Fibroblast of lung (primary cell): ENCODE measurements at regions not wholly inside any gene's neighbourhood (a gene's known extent, or its start where the extent isn't known, plus 50 kb on each side); places are given as distances from the start of the nearest gene placed in this dataset.
"Not testable (repeated sequence)": the region's sequence is repeated elsewhere in the genome, so short reads cannot be mapped to it uniquely, and the experiment has no call there.

Source experiments
- DNase-seq, 2 donors: peaks; one replicate each; pipeline versions ENCODE4 v3.0.0 to v3.0.0-alpha.2; 2010; ENCODE audit warnings: low read depth in 2 of 2
- H2AFZ ChIP-seq: 2 replicates; pipeline ENCODE4 v1.5.1; 2012; ENCODE audit warnings: low read length, control low read depth, inconsistent platforms
- H3K27ac ChIP-seq: 2 replicates; pipeline ENCODE4 v1.5.1; 2011; ENCODE audit warnings: low read length, control low read depth; ENCODE audit not compliant: insufficient read depth
- H3K27me3 ChIP-seq: 2 replicates; pipeline ENCODE4 v1.5.1; 2011; ENCODE audit warnings: mild to moderate bottlenecking, low read length; ENCODE audit not compliant: control insufficient read depth, insufficient read depth
- H3K36me3 ChIP-seq: 2 replicates; pipeline ENCODE4 v1.5.1; 2011; ENCODE audit warnings: low read length; ENCODE audit not compliant: control insufficient read depth, insufficient read depth
- H3K4me1 ChIP-seq: 2 replicates; pipeline ENCODE4 v1.5.1; 2011; ENCODE audit warnings: low read length; ENCODE audit not compliant: control insufficient read depth, insufficient read depth; ENCODE audit errors: extremely low read depth
- H3K4me2 ChIP-seq: 2 replicates; pipeline ENCODE4 v1.5.1; 2011; ENCODE audit warnings: low read length, control low read depth; ENCODE audit not compliant: insufficient read depth; ENCODE audit errors: extremely low read depth
- H3K4me3 ChIP-seq, 4 experiments: fragments of 200-600 bp in 1 of 4; sonication (generic) in 1 of 4; replicated peaks in 1 of 4; 2 replicates each; pipeline ENCODE4 v1.5.1; 2011 to 2016; ENCODE audit warnings: low read length in 4 of 4, low read depth in 3 of 4, mild to moderate bottlenecking in 3 of 4, control low read depth in 2 of 4, inconsistent platforms in 1 of 4, mixed read lengths in 1 of 4; ENCODE audit not compliant: insufficient read depth in 1 of 4; ENCODE audit errors: control extremely low read depth in 1 of 4
- H3K79me2 ChIP-seq: 2 replicates; pipeline ENCODE4 v1.5.1; 2012; ENCODE audit warnings: mild to moderate bottlenecking, low read length, inconsistent platforms; ENCODE audit not compliant: control insufficient read depth, insufficient read depth
- H3K9ac ChIP-seq: 2 replicates; pipeline ENCODE4 v1.5.1; 2011; ENCODE audit warnings: mild to moderate bottlenecking, low read length, control low read depth; ENCODE audit not compliant: insufficient read depth
- H3K9me3 ChIP-seq: 2 replicates; pipeline ENCODE4 v1.5.1; 2012; ENCODE audit warnings: low read depth, low read length; ENCODE audit not compliant: control insufficient read depth, insufficient read depth
- H4K20me1 ChIP-seq: 2 replicates; pipeline ENCODE4 v1.5.1; 2011; ENCODE audit warnings: low read length; ENCODE audit not compliant: control insufficient read depth, insufficient read depth; ENCODE audit errors: extremely low read depth
- CTCF ChIP-seq, 2 donors: IDR thresholded peaks in 1 of 2; conservative IDR thresholded peaks in 1 of 2; 1 replicate in 1 of 2; 2 replicates in 1 of 2; pipeline ENCODE4 v1.5.1; 2011 to 2012; ENCODE audit warnings: low read length in 2 of 2, control low read depth in 1 of 2, inconsistent platforms in 1 of 2, low read depth in 1 of 2, mild to moderate bottlenecking in 1 of 2
- EZH2 ChIP-seq: IDR thresholded peaks from 2 replicates; pipeline ENCODE4 v1.5.1; 2012; ENCODE audit warnings: low read length, control low read depth, mild to moderate bottlenecking; ENCODE audit errors: missing control alignments

- Histone ChIP-seq H3K9ac (no peak overlapping the region), H2AFZ (no peak overlapping the region), H3K4me1 (no peaks in the 10 kb centered on the region), H4K20me1 (no peaks in the 10 kb centered on the region), H3K27ac (no peak overlapping the region), H3K4me3 (no peak overlapping the region), H3K36me3 (no peaks in the 10 kb centered on the region), H3K9me3 (no peaks in the 10 kb centered on the region), H3K4me2 (no peak overlapping the region), H3K79me2 (no peaks in the 10 kb centered on the region), H3K27me3 (no peaks in the 10 kb centered on the region)
- no peak for DNase-seq
- TF ChIP-seq EZH2 (no peak), CTCF (conservative IDR thresholded peaks at IDR 0.05 in 1 of 2, IDR thresholded peaks at IDR 0.05 in 1 of 2; ENCODE audit: low read depth in 1 of 2, low read length in 2 of 2) (no peak)
Observed at GRCh38 chr3:95738045-95738444, 1076.3 kb upstream of the EPHA6 start.

- DNase-seq, H3K4me3 ChIP-seq, H3K4me2 ChIP-seq, H3K9me3 ChIP-seq, H3K79me2 ChIP-seq, H3K36me3 ChIP-seq, H4K20me1 ChIP-seq, H3K9ac ChIP-seq, H2AFZ ChIP-seq, H3K27me3 ChIP-seq, H3K27ac ChIP-seq, H3K4me1 ChIP-seq: not testable (repeated sequence)
Observed at GRCh38 chr3:95744896-95745295, 1069.5 kb upstream of the EPHA6 start.

GRCh38 chr3:95750097-95750496, 1064.3 kb upstream of the EPHA6 start:
- Histone ChIP-seq H3K4me2 (no peak overlapping the region), H3K9ac (no peak overlapping the region), H3K36me3 (no peaks in the 10 kb centered on the region), H3K9me3 (no peaks in the 10 kb centered on the region), H3K4me3 (no peak overlapping the region), H2AFZ (no peak overlapping the region), H3K27me3 (no peaks in the 10 kb centered on the region), H3K27ac (no peak overlapping the region), H3K4me1 (no peaks in the 10 kb centered on the region), H4K20me1 (no peaks in the 10 kb centered on the region), H3K79me2 (no peaks in the 10 kb centered on the region)
- no peak for DNase-seq
- TF ChIP-seq EZH2 (no peak), CTCF (conservative IDR thresholded peaks at IDR 0.05 in 1 of 2, IDR thresholded peaks at IDR 0.05 in 1 of 2; ENCODE audit: low read depth in 1 of 2, low read length in 2 of 2) (no peak)

GRCh38 chr3:95751509-95751908, 1062.9 kb upstream of the EPHA6 start:
- Histone ChIP-seq H4K20me1 (no peaks in the 10 kb centered on the region), H3K79me2 (no peaks in the 10 kb centered on the region), H3K9me3 (no peaks in the 10 kb centered on the region), H2AFZ (no peak overlapping the region), H3K4me2 (no peak overlapping the region), H3K4me1 (no peaks in the 10 kb centered on the region), H3K27me3 (no peaks in the 10 kb centered on the region), H3K4me3 (no peak overlapping the region), H3K9ac (no peak overlapping the region), H3K27ac (no peak overlapping the region), H3K36me3 (no peaks in the 10 kb centered on the region)
- no peak for TF ChIP-seq EZH2
- TF ChIP-seq CTCF (conservative IDR thresholded peaks at IDR 0.05 in 1 of 2, IDR thresholded peaks at IDR 0.05 in 1 of 2; ENCODE audit: low read depth in 1 of 2, low read length in 2 of 2), result no peak
- DNase-seq, result no peak
